Osteocyte (in vitro differentiated cells): ENCODE measurements at regions not wholly inside any gene's neighbourhood (a gene's known extent, or its start where the extent isn't known, plus 50 kb on each side); places are given as distances from the start of the nearest gene placed in this dataset.

Experiments used
- DNase-seq: peaks from one replicate; pipeline ENCODE4 v3.0.0; 2021; ENCODE audit warnings: mixed read lengths; ENCODE audit not compliant: unreplicated experiment; ENCODE audit errors: extremely low spot score
- H3K27ac Mint-ChIP-seq: one replicate; pipeline ENCODE4 v1.8.0; 2021; ENCODE audit warnings: mild to moderate bottlenecking, mixed read lengths; ENCODE audit not compliant: unreplicated experiment
- H3K27me3 Mint-ChIP-seq: one replicate; pipeline ENCODE4 v1.8.0; 2021; ENCODE audit warnings: mixed read lengths; ENCODE audit not compliant: unreplicated experiment
- H3K36me3 Mint-ChIP-seq: one replicate; pipeline ENCODE4 v1.8.0; 2021; ENCODE audit warnings: mixed read lengths; ENCODE audit not compliant: unreplicated experiment
- H3K4me1 Mint-ChIP-seq: one replicate; pipeline ENCODE4 v1.8.0; 2021; ENCODE audit warnings: mixed read lengths; ENCODE audit not compliant: unreplicated experiment
- H3K4me3 Mint-ChIP-seq: one replicate; pipeline ENCODE4 v1.8.0; 2021; ENCODE audit warnings: mild to moderate bottlenecking, moderate library complexity, mixed read lengths; ENCODE audit not compliant: unreplicated experiment
- H3K9me3 Mint-ChIP-seq: one replicate; pipeline ENCODE4 v1.8.0; 2021; ENCODE audit warnings: mixed read lengths; ENCODE audit not compliant: unreplicated experiment
- TF ChIP-seq, protein P1 (sequence below): fragments of 200-600 bp; sonication (generic); IDR thresholded peaks from 2 replicates; pipeline ENCODE4 v1.5.0; 2021; ENCODE audit warnings: antibody characterized with exemption, mild to moderate bottlenecking, moderate library complexity

- no peaks in the 10 kb centered on the region for H3K9me3 Mint-ChIP-seq
- TF ChIP-seq, protein P1, sequence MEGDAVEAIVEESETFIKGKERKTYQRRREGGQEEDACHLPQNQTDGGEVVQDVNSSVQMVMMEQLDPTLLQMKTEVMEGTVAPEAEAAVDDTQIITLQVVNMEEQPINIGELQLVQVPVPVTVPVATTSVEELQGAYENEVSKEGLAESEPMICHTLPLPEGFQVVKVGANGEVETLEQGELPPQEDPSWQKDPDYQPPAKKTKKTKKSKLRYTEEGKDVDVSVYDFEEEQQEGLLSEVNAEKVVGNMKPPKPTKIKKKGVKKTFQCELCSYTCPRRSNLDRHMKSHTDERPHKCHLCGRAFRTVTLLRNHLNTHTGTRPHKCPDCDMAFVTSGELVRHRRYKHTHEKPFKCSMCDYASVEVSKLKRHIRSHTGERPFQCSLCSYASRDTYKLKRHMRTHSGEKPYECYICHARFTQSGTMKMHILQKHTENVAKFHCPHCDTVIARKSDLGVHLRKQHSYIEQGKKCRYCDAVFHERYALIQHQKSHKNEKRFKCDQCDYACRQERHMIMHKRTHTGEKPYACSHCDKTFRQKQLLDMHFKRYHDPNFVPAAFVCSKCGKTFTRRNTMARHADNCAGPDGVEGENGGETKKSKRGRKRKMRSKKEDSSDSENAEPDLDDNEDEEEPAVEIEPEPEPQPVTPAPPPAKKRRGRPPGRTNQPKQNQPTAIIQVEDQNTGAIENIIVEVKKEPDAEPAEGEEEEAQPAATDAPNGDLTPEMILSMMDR: no peak
- no peak for DNase-seq
- no peaks in the 10 kb centered on the region for H3K36me3 Mint-ChIP-seq
- no peak overlapping the region for H3K27ac Mint-ChIP-seq
- H3K4me3 Mint-ChIP-seq: no peak overlapping the region
- H3K4me1 Mint-ChIP-seq: no peaks in the 10 kb centered on the region
- peaks cover 23% of the 10 kb centered on the region for H3K27me3 Mint-ChIP-seq
Observed at GRCh38 chr20:40856653-40857052, 167.6 kb upstream of the MAFB start.

DNA sequence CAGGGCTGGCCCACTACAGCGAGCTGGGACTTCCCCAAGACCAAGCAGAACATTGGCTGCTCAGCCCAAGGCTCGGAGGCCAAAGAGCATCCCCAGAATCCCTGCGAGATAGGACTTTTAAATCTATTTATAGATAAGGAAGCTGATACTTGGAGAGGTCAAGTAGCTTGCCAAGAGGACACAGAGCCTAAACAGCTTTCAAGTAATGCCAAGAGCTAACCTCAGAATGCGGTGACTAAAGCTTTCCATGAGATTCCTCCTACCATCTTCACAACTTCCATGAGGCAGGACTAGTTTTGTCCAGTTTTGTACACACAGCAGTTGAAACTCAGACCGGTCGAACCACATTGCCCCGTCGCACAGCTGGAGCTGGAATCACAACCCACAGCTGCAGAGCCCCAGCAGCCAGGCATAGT is 168.1 kb upstream of the TOP1 start:
- Mint-ChIP-seq H3K36me3 (no peaks in the 10 kb centered on the region), H3K27ac (no peak overlapping the region), H3K27me3 (peaks cover 25% of the 10 kb centered on the region), H3K9me3 (no peaks in the 10 kb centered on the region), H3K4me3 (no peak overlapping the region), H3K4me1 (no peaks in the 10 kb centered on the region)
- TF ChIP-seq, protein P1: no peak
- no peak for DNase-seq

DNA sequence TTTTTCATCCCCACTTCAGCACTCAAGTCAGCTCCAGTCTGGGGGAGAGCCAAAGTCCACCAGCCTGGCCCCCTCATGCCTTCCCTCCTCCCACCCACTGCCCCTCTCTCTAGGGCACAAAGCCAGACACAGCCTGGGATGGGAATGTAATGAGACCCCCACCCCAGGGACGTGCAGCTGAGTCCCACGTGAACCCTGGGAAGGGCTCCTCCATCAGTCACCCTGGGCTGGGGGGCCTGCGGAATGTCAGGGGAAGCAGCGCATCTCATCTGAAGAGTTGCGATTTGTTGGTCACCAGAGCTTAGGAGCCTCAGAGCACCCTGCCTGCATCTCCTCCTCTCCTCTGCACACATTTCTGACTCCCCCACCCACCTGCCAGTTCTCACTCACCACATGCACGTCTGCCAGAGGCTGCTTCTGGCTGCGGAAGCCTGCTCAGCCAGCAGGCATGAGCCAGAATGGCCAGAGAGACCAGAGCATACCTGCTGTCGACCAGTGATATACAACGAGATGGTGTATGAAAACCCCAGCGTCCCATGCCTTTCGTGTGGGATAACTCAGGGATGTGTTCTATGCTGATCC is 167.1 kb upstream of the TOP1 start:
- H3K4me3 Mint-ChIP-seq: no peak overlapping the region
- no peak overlapping the region for H3K27ac Mint-ChIP-seq
- no peak for DNase-seq
- no peaks in the 10 kb centered on the region for H3K36me3 Mint-ChIP-seq
- TF ChIP-seq, protein P1: no peak
- H3K4me1 Mint-ChIP-seq: no peaks in the 10 kb centered on the region
- peaks cover 20% of the 10 kb centered on the region for H3K27me3 Mint-ChIP-seq
- no peaks in the 10 kb centered on the region for H3K9me3 Mint-ChIP-seq

GRCh38 chr20:40863355-40863919 is 165.2 kb upstream of the TOP1 start:
- H3K27ac Mint-ChIP-seq: no peak overlapping the region

DNA sequence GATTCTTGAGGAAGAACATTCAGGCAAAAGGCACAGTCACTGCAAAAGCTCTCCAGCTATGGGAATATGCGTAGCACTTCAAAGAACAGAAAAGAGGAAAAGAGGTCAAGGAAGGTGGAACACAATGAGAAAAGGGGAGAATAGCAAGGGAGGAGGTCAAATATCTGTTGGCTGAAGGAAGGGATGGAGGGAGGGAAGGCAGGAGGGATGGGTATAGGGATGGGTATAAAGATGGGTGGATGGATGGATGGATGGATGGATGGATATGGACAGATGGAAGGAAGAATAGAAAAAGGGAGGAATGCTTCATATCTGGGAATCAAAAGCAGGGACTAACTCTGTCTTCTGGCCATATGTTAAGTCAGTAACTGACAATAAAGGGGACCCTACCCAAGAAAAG is 164.2 kb upstream of the TOP1 start:
- Mint-ChIP-seq H3K9me3 (no peaks in the 10 kb centered on the region), H3K27me3 (peaks cover 6% of the 10 kb centered on the region), H3K4me3 (no peak overlapping the region), H3K27ac (no peak overlapping the region), H3K36me3 (no peaks in the 10 kb centered on the region), H3K4me1 (no peaks in the 10 kb centered on the region)
- DNase-seq: no peak
- TF ChIP-seq, protein P1: no peak

More at GRCh38 chr20:40863355-40863919, 165.2 kb upstream of the TOP1 start:
- no peak for DNase-seq
- Mint-ChIP-seq H3K27me3 (peaks cover 14% of the 10 kb centered on the region), H3K4me3 (no peak overlapping the region), H3K4me1 (no peaks in the 10 kb centered on the region), H3K9me3 (no peaks in the 10 kb centered on the region), H3K36me3 (no peaks in the 10 kb centered on the region)
- TF ChIP-seq, protein P1: no peak
